GM21526 (cell line): ENCODE measurements at regions not wholly inside any gene's neighbourhood (a gene's known extent, or its start where the extent isn't known, plus 50 kb on each side); places are given as distances from the start of the nearest gene placed in this dataset.
"Not testable (repeated sequence)": the region's sequence is repeated elsewhere in the genome, so short reads cannot be mapped to it uniquely, and the experiment has no call there.

Experiments used
- ATAC-seq: cut with Tn5 transposase; IDR thresholded peaks from one replicate; pipeline ENCODE4 v1.9.1; 2021; ENCODE audit warnings: moderate library complexity; ENCODE audit not compliant: unreplicated experiment, low FRiP score

DNA sequence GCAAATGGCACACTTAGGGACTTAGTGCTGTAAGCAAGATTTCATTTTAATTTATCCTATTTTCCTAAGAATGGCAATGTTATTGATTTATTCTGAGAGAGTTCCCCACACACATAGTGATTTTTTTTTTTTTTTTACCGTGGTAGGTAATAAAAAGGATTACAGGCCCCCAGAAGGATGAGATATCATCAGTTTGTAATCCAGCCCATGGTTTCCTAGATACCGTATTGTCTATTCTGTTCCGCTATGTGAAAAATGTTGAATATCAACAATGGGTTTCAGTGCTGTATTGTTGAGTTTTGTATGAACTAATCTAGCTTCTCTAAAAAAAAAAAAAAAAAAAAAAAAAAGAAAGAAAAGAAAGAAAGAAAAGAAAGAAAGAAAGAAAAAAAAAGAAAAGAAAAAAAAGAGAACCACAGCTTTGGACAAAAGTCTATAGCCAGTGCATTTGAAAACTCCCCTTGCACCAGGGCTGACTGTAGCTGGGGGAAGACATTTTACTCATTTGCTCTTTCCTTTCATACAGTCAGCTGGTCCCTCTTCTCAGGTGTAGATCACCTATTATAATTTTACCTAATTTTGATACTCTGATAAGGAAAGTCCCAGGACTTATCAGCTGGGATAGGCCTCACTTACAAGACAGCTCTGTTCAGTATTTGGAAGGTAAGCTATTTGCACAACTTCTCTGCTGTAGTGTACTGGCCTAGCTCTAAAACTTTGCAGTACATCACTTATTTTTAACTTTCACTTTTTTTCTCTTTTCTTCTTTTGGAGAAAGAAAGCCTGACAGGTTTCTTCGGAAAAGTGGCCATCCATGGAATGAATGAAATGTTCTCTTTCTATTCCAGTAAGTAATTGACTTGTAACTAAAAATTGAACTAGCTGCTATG is 101.4 kb upstream of the SOX2 start:
- no peak for ATAC-seq

GRCh38 chr3:181609030-181609767 is 102.5 kb upstream of the SOX2 start:
- no peak for ATAC-seq

GRCh38 chr3:181604267-181604666 is 107.5 kb upstream of the SOX2 start:
- ATAC-seq, result no peak

DNA sequence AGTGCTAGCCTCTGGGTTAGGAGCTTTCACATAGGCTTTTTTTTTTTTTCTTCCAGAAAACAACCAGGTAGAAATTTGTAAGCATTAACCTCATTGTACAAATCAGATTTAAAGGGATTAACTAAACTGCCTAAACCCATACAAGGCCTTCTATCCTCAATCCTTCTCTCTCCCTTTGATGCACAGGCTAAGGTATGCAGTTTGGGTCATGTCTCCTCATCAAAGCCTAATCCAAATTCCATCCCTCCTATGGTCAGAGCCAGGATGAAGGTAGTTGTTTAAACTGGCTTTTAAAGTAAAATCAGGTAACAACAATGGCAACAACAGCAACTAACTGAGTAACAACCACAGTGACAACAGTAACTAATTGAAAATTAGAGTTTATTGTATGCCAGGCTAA is 115.6 kb upstream of the SOX2 start:
- ATAC-seq, result no peak

GRCh38 chr3:181590939-181591338 is 120.8 kb upstream of the SOX2 start:
- ATAC-seq, result not testable (repeated sequence)

DNA sequence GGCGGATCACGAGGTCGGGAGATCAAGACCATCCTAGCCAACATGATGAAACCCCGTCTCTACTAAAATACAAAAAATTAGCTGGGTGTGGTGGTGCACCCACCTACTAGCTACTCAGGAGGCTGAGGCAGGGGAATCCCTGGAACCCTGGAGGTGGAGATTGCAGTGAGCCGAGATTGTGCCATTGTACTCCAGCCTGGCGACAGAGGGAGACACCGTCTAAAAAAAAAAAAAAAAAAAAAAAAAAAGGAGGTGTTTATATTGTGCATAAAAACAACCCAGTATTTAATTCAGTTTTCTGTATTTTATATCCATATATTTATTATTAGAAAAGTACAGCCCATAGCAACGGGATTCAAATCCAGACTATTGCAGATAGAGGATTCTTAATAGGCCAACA is 129.1 kb upstream of the SOX2 start:
- no peak for ATAC-seq

DNA sequence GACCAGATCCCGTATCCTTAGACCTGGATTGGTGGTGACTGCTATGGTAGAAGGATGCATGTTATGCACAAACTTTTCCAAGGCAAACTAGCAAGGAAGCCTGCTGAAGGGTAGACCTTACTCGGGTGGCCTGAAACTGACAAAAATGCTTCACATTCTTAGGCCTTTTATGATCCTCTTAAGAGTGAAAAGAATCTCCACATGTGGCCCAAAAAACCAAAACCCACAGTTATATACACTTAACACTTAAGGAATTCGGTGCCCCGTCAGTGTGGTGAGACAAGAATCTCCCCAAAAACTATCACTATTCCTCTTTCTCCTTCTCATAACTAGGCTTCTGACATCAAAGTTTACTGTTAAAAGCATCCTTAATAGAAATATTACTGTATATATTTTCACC is 130.1 kb upstream of the SOX2 start:
- ATAC-seq, result no peak

DNA sequence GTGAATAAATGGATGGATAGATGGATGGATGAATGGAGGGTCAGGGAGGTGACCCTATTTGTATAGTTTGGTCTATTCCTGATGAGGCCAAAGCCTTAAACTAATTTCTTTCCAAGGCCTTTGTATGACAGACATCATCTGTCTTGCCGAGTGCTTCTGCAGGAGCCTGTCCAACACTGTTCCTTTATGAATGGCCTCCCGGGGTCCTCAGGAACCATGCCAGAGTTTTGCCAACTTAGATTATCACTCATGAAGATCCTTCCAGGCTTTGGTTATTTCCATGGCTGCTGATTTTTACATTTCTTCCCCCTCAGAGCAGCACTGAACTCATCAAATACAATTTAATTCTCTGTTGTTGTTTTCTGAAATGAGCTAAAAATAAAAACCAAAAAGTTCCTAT is 133.0 kb upstream of the SOX2 start:
- no peak for ATAC-seq

- no peak for ATAC-seq
Observed at GRCh38 chr3:181572432-181572831, 139.3 kb upstream of the SOX2 start.

DNA sequence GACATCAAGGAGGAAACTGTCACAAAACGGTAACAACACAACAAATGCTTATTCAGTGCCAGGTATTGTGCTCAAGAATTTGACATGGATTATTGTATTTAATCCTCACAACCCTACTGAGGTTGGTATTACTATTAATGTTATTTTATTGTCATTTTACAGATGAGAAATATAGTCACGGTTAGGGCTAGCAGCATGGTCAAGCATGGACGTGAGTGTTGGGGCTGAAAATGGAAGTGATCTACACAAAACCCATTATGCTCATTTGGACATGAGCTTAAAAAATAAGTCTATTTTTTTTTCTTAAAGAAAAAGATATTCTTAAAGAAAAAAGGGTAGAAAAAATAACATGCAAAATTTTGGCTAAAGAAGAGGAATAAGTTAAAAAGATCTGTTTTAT is 141.3 kb upstream of the SOX2 start:
- no peak for ATAC-seq

DNA sequence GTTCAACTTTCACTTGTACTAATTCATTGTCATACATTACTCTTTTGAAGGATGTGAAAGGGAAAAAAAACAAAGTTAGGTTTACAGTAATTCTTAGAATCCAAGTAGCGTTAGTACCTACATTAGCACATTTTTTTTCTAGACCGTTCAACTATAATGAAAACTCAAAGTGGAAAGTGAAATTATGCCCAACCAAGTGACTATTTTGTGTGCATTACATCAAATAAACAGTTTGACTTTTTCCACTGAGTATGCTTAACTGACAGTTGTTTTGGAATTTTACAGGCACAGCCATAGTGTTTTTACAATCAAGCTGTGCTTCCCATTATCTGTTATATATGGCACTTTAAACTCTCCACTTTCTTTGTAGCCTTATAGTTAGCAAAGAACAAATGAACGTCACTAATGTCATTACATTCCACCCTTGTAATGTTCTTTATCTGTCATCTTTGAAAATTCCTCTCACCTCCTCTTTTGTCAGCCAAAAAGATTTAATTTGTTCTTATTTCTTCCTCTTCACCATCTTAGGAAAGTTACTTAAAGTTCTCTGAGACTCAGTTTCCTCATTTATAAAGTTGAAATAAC is 142.3 kb upstream of the SOX2 start:
- no peak for ATAC-seq

DNA sequence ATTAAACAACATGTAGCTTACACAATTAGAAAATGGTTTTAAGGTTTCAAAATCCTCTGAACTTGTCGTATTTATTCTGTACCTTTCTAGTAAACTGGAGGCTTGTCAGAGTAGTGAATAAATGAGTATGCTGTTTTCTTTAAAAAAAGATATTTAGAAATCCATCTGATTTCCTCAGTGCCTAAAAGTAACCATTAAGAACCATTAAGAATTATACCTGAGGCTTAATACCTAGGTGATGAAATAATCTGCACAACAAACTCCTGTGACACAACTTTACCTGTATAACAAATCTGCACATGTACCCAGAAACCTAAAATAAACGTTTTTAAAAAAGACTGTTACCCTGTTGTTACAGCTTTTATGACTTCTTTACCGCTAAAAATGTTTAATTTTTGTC is 143.0 kb upstream of the SOX2 start:
- no peak for ATAC-seq

GRCh38 chr3:181568248-181568647 is 143.5 kb upstream of the SOX2 start:
- ATAC-seq, result no peak

GRCh38 chr3:181567311-181568075 is 144.2 kb upstream of the SOX2 start:
- ATAC-seq, result no peak

- ATAC-seq, result no peak
Observed at GRCh38 chr3:181565416-181565815, 146.3 kb upstream of the SOX2 start.

- ATAC-seq, result no peak
Observed at GRCh38 chr3:181564222-181564621, 147.5 kb upstream of the SOX2 start.

DNA sequence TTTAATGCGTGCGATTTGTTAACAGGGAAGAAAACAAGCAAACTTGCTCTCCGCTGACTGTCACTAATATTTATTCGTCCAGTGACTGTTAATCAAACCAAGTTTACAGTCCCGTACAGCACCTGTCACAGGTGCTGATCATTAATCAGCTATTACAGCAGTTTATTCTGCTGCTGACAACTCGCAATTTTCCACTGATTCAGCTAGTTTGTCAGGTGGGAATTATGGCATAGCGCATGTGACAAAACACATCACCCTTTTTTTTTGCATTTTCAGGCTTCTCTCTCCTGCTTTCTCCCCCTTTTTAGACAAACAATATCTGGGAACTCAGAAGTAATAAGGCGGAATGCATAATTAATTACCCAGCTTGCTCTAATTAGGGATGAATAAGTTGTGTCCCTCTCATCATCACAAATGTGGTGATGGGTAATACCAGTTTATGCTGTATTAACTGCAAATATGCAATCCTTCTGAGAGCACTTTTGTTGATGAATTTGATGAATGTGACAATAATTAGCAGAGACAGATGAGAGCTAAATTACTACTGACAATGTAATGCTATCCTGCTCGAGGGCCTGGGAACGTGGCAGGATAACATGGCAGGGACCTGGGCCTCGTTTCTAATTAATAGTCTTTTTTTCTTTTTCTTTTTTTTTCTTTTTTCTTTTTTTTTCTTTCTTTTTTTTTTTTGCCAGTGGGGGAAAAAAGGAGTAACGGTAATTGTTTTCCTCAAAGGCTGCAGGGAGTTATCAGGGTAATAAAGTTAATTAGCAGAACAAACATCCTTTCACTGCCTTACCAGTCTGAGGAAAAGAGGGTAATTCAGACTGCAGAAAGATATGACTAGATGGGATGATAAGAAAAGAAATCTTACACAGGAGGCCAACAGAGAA is 150.3 kb upstream of the SOX2 start:
- ATAC-seq, result no peak

- no peak for ATAC-seq
Observed at GRCh38 chr3:181558870-181559269, 152.9 kb upstream of the SOX2 start.

- no peak for ATAC-seq
Observed at GRCh38 chr3:181555681-181556080, 156.0 kb upstream of the SOX2 start.

GRCh38 chr3:181554233-181554765 is 157.4 kb upstream of the SOX2 start:
- no peak for ATAC-seq
